ENCODE measurements at regions not wholly inside any gene's neighbourhood (a gene's known extent, or its start where the extent isn't known, plus 50 kb on each side); places are given as distances from the start of the nearest gene placed in this dataset.
"Not testable (repeated sequence)": the region's sequence is repeated elsewhere in the genome, so short reads cannot be mapped to it uniquely, and the experiment has no call there.

DNA sequence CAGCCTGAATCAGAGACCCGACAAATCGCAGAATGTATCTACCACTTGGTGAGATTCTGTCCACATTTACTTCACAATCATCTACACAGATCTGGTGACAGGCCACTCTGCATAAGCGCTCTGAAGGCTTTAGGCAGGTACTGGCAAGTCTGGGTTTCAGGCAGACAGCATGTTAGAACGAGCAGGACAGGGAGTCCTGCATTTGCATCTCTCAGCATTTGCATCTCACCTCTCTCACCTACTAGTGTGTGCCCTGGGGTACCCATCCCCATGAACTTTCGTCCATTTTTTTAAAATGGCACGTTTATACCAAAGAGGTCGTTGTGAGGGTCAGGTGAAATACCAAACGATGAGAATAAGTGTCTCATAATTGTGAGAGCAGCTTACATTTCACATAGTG is 108.2 kb downstream of the SPATA31A1 start:
- DNase-seq (ENCODE audit: insufficient read length, low spot score); FAIRE-seq: not testable (repeated sequence)

DNA sequence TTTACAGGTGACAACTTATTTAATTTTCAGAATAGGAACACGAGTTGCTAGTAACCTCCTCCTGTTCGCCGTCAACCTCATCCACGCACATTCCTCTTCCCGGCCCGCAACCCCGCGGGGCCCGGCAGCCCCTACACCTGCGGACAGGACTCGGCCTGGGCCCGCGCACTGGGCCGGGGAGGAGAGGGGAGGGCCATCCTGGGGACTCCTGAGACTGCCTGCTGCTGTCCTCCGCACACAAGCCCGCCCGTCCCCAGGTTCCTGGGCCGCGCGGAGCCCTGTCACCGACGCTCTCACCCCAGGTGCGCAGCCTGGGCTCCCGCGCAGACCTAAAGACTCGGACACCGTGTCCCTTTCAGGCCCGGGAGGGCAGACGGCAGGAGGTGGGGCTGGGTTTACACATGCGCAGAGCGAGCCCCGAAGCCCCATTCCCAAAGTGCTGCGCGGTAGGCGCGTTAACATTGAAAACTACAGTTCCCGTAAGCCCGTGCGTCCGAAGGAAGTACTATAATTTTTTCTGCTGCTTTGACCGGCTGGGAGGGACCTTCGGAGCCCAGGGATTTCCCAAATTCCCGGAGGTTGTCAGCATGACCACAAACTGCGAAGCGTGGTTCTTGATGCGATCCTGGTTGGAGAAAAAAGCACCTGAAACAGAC is 108.8 kb downstream of the SPATA31A1 start:
- FAIRE-seq; DNase-seq (ENCODE audit: insufficient read length, low spot score): not testable (repeated sequence)

DNA sequence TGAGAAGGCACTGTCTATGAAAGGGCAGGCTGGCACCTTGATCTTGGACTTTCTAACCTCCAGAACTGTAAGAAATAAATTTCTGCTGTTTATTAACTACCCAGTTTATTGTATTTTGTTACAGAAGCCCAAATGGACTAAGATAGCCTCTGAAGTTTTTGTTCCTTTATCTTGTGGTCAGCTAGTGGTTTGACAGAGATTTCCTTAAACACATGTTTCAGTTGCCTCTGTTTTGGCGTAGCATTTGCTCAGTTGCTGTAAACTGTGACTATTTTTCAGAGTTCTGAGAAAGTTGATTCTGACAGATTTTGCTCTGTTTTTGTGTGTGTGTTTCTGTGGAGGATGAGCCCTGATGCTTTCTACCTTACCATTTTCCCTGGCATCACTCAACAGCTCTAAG is 119.0 kb downstream of the SPATA31A1 start:
- DNase-seq (ENCODE audit: insufficient read length, low spot score); FAIRE-seq: not testable (repeated sequence)

DNA sequence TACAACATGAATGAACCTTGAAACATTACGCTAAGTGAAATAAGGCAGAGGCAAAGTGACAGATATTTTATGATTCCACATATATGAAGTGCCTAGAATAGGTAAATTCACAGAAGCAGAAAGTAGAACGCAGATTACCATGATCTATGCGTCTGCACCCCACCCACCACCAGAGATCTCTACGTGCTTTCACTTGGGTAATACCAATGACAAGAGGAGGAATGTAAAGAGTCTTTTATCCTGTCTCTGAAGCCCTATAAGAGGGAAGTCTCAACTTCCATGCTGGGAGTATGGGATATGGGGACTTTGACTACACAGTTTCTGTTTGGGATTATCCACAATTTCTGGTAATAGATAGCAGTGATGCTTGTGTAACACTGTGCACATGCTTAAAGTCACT is 127.6 kb downstream of the SPATA31A1 start:
- not testable (repeated sequence) for DNase-seq (ENCODE audit: insufficient read length, low spot score); FAIRE-seq

DNA sequence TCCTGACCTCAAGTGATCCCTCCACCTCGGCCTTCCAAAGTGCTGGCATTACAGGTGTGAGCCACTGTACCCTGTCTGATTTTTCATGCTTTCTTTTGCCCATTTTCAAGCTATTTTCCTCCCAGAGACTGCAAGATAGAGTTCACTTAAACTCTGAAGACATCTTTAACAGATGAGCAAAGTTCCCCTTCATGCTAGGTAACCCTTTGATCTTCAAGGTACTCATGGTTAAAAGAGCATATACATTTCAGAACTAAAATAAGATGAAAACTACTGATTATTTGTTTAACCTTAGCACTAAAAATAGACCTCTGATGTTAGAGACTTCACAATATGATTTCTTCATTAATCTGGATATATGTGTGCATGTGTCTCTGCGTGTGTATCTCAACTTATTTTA is 128.4 kb downstream of the SPATA31A1 start:
- DNase-seq (ENCODE audit: insufficient read length, low spot score); FAIRE-seq: not testable (repeated sequence)

DNA sequence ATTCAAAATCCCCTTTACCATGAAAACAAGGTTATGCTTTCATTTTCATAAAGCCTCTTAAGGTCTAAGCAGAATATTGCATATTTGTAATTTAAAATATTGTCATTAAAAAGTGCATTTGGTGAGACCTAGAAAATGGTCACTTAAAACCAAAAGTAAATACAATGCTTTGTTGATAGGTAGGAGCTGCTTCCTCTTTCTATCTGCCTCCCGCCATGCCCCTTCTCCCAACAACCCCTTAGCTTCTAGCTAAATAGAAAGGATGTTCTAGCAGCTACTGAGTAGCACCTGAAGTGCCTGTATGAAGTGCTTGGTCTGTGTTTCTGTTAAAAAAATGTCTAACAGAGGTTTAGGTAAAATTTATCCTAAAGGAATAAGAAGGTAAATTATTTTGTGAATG is 128.8 kb downstream of the SPATA31A1 start:
- DNase-seq (ENCODE audit: insufficient read length, low spot score); FAIRE-seq: not testable (repeated sequence)

DNA sequence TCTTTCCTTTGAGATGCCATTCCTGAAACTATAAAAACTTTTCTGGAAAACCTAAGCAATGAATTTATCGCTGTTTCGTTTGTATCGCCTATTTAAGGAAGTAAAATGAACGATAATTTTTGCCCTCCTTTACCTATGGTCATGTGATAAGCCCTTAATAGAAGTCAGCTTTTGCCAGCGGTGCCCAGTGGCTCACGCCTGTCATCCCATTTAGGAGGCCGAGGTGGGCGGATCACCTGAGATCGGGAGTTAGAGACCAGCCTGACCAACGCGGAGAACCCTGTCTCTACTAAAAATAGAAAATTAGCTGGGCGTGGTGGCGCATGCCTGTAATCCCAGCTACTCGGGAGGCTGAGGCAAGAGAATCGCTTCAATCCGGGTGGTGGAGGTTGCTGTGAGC is 132.0 kb downstream of the SPATA31A1 start:
- not testable (repeated sequence) for FAIRE-seq

DNA sequence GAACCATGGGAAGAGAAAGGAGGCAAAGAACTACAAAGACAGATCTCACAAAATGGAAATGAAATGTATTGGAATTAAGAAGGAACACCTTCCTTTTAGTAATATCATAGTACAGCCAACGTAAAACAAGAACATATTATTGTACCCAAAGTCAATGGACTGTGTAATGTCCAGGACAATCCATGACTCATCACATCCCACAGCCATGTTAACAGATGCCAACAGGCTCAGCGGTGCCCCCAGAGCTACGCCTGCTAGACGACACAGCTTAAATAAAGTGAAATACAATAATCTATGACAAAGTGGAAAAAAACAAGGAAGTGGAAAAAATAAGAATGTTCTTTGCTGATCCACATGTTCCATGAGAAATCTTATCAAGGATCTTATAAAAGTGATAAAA is 140.8 kb downstream of the SPATA31A1 start:
- not testable (repeated sequence) for FAIRE-seq; DNase-seq (ENCODE audit: insufficient read length, low spot score)

More for the DNA sequence above, 132.0 kb downstream of the SPATA31A1 start:
- not testable (repeated sequence) for DNase-seq (ENCODE audit: insufficient read length, low spot score)

DNA sequence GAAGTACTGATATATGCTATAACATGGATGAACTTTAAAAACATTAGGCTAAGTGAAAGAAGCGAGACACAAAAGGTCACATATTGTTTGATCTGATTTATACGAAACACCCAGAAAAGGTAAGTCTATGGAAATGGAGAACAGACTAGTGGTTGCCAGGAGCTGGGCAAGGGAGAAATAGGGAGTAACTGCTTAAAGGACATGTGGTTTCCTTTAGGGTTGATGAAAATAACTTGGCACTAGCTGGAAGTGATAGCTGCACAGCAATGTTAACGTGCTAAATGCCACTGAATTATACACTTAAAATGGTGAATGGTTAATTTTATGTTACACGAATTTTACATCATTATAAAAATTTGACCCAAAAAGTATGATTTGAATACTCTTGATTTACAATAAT is 147.7 kb downstream of the SPATA31A1 start:
- not testable (repeated sequence) for FAIRE-seq

DNA sequence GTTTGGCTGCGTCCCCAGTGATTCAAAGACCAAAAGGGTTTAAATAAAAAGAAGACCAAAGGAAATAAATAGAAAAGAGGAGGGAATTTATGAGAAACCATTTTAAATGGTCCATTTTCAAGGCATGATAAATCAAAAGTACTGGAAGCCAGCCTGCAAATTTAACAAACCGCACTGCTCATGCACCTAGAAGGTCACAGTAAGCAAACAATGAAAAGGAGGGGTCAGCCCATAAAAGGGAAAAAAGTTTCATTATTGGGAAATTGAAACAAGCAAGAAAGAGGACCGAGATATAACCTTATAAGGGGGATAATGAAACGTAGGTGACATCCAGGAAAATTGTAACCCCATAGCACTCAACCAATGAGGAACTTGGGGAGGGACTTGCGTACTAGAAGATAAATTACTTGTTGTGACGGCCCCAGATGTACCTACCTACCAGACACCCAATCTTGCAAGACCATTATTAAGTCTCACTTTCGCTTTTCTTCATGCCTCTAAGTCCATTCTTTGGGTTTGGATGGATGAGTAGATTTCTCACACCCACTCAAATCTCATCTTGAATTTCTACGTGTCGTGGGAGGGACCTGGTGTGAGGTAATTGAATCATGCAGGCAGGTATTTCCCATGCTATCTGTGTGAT is 172.0 kb downstream of the SPATA31A1 start:
- not testable (repeated sequence) for DNase-seq (ENCODE audit: insufficient read length, low spot score); FAIRE-seq

More for the DNA sequence above, 147.7 kb downstream of the SPATA31A1 start:
- not testable (repeated sequence) for DNase-seq (ENCODE audit: insufficient read length, low spot score)

DNA sequence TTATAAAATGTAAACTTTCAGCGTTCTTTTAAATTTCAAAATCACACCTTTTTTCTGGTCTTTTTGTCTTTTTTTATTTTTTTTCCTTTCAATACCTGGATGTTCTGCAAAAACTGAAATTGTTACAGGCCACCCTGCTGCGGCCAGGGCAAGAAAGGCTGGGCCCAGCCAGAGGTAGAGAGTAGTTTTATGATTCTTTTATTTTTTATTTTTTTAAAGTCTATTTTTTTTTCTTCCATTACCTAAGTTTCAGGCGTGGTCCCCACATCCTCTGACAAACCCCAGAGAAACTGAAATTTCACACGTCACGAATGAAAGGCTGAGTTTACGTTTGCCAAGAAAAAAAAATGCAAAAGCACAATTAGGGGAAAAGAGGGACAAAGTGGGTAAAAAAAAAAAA is 177.1 kb downstream of the SPATA31A1 start:
- not testable (repeated sequence) for FAIRE-seq; DNase-seq (ENCODE audit: insufficient read length, low spot score)

DNA sequence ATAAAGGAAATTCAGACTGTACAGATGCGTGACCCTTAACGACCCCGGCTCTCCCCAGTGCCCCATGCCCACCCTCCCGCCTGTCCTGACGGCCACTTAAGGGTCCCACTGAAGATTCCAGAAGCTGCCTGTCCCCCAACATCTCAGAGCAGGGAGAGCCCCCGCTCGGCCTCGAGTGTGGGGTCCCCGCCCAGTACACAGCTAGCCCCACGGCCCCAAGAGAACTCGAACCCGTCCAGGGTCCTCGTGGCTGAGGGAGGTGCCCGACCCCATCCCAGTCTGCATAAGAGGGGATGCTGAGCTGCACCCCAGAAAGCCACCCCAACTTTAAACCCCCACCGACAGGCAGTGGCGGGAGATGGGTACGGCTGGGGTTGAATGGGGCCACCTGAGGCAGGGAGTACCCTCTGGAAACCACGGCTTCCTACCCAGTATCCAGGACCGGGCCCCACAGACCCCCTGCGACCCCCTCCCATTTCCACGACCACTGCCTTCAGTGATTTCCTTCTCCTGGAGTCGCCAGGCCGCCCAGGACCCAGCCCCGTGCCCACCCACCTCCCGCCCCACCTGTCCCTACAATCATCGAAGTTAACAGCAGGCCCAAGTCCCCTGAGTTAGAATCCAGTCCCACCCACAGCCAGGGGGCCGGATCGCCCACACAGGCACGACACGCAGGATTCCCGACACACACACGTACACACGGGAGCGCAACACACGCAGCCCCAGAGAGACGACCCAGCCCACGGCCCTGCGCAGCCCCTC is 177.7 kb downstream of the SPATA31A1 start:
- FAIRE-seq; DNase-seq (ENCODE audit: insufficient read length, low spot score): not testable (repeated sequence)

DNA sequence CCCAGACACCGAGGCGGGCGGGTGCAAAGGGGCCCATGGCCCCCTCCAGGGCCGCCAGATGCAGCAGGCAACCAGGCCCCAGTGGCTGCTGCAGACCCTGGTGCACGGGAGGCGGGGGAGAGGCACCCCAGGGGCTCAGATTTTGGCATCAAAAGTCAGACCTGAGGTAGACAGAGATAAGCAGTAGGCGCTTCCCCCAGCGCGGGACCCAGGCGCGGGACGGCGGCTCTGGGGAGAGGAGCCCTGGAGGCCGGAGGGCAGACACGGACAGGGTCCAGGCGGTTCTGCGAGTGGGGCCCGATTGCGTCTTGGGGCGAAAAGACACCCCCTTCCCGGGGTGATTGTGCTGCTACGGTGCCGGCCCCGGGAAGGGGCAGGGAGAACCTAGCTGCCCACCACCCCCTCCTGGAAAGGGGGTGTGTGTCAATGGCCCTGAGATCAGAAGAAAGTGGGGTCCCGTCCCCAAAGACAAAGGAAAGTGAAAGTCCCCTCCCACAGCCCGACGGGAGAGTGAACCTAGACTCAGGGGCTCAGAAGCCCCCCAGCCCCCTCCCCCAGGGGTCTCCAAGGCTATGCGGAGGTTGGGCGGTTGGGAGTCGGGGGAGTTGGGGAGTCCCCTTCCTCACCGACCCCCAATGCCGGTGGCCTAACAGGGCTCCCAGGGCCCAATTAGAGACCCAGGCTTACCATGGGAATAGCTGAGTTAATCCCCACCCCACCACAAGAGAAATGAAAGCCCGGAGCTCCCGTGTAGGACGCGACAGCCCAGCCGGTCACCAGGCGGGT is 178.5 kb downstream of the SPATA31A1 start:
- not testable (repeated sequence) for FAIRE-seq; DNase-seq (ENCODE audit: insufficient read length, low spot score)

DNA sequence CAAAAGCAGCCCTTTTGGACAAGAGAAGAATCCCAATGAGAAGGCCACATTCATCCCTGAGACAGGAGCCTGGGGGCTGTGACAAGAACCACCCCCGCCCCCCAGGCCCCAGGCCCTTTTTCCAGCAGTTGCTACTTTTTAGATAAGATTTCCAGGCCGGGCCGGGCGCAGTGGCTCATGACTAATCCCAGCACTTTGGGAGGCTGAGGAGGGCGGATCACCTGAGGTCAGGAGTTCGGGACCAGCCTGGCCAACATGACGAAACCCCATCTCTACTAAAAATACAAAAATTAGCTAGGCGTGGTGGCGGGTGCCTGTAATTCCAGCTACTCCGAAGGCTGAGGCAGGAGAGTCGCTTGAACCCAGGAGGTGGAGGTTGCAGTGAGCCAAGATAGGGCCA is 179.4 kb downstream of the SPATA31A1 start:
- not testable (repeated sequence) for FAIRE-seq; DNase-seq (ENCODE audit: insufficient read length, low spot score)

DNA sequence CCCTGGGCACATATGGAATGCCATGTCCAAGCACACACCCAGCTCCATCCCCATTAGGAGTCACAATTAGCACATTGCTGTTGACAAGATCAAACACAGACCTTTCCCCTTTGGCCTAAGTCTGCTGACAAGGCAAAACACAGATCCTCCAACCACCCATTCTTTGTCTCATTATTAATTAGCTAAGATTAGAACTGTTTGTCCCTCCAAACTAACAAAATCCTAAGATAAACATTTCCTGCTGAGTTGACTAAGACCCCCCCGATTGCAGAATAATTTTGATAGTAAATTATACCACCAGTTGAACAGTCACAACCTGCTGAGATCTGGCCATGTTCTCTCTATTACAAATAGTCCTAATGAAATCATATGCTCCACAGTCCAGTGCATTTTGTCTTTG is 186.7 kb downstream of the SPATA31A1 start:
- FAIRE-seq, result not testable (repeated sequence)

DNA sequence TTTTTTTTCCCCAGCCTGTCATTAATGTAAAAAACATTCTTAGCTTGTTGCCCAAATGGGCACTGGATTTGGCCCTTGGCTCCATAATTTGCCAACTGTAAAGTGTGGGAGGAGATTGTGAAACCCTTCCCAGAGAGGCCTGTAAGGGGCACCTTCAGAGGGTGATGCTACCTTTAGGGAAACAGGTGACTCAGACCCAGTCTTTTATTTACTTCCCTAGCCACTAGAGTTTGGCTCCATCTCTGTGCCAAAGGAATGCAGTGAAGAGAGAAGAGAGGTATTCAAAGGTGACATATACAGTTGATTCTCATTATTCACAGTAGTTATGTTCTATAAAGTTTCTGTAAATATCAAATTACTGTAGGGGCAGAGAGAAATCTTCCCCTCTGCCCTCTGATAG is 189.6 kb downstream of the SPATA31A1 start:
- not testable (repeated sequence) for DNase-seq (ENCODE audit: insufficient read length, low spot score); FAIRE-seq

More for the DNA sequence above, 186.7 kb downstream of the SPATA31A1 start:
- DNase-seq (ENCODE audit: insufficient read length, low spot score), result not testable (repeated sequence)

DNA sequence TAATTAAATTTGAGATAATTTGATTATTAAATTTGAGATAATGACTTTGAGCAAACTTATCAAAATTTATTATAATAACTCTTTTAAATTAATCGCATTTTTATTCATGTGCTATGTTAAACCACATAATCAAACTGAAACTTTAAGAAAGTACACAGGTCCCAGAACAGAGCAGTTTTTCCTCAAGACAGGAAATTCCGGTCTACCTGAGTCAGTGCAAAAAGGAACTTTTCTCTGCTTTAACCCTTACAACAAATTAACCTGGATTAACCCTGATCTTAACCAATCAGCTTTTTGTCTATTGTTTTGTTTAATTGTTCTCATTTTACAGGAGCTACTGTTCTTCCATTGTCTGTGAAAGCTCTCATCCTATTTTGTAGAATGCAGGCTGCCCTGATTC is 195.1 kb downstream of the SPATA31A1 start:
- DNase-seq (ENCODE audit: insufficient read length, low spot score); FAIRE-seq: not testable (repeated sequence)

DNA sequence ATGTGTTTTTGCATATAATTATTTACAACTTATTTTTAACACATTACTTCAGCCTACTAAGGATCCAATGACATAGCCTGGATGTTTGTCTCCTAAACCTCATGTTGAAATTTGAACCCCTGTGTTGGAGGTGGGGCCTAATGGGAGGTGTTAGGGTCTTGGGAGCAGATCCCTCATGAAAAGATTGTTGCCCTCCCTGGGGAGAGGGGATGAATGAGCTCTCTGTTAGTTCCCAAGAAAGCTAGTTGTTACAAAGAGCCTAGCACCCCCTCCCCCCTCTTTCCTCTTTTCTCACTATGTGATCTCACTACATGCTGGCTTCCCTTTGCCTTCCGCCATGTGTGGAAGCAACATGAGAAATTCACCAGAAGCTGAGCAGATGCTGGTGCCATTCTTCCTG is 196.1 kb downstream of the SPATA31A1 start:
- DNase-seq (ENCODE audit: insufficient read length, low spot score); FAIRE-seq: not testable (repeated sequence)

DNA sequence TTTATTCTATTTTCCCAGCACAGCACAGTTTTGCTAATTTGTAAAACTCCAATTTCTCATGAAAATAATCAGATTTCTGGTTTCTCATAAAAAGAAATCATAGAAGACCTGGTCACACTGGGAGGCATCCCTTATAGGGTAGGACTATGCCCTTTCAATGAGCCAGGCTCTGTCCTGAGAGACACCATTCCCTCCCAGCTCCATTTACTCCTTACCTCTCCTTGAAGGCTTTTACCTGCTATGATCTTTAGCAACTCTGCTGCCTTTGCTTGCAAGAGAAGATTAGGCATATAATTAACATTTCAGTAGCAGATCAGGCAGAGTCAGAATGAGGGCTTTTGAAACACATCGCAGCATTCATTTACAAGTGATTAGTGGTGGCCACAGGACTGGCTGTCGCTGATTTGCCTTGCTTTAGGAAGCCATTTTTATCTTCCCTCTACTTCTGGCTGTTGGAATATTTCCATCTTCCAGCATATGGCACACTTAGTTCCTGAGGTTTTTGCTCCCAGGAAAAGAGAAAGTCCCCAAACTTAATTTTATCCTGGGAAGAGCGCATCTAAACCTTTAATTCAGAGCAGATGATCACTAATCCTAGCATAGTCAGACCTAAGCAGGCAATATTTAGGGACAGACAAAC is 196.9 kb downstream of the SPATA31A1 start:
- not testable (repeated sequence) for FAIRE-seq; DNase-seq (ENCODE audit: insufficient read length, low spot score)

All from GM12891 (cell line).